ENCODE measurements at regions not wholly inside any gene's neighbourhood (a gene's known extent, or its start where the extent isn't known, plus 50 kb on each side); places are given as distances from the start of the nearest gene placed in this dataset.

DNA sequence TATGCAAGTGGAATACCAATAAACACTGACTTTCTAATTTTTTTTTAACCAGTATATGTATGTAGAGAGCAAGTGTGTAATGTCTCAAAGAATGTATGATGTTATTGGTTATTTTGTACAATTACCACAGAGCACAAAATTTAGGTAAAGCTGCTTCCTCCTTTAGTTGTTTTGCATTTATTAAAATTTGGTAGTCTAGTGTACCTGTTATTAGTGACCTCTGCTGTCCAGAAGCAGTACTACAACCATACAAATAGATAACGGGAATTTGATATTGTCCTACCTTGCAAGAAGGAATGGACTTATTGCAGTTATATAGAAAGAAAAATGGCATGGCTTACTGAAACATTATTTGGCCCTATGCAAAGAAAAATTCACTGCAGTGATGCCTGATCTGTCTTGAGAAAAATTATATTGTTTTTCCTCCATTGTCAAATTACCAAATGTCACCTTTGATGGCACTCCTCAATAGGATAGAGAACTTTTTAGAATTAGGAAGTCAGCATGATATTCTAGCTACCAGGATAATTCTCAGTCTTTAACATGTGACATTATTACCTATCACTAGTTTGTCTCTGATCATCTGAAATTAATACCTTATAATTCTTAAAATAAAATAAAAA lies 153.9 kb upstream of the RMST start:
- ATAC-seq = peak; percentile 49
- ChIA-PET CTCF (interaction anchor here (0.6 to 3.2 kb wide), 10 partner anchors 8 to 731 kb away, joined by 3 to 15 read pairs (median 4); no protein-coding TSS in a partner anchor), POLR2A (no interaction called here)
- intact Hi-C loops (cut with micrococcal nuclease) = loop anchor here (1.0 to 5.0 kb wide), 3 partner anchors 159 to 730 kb away; no protein-coding TSS in a partner anchor
- peak; percentile 84 for TF ChIP-seq CTCF (IDR thresholded peaks at IDR 0.05)
- peaks cover 5% of the 10 kb centered on the region for H3K27me3 Mint-ChIP-seq
- no peak overlapping the region for H3K4me3 Mint-ChIP-seq
- DNase-seq = peak; percentile 1
- H3K9me3 Mint-ChIP-seq = no peaks in the 10 kb centered on the region
- no peak overlapping the region for H3K27ac Mint-ChIP-seq
- no peaks in the 10 kb centered on the region for H3K36me3 Mint-ChIP-seq (ENCODE audit: low read depth)
- no peaks in the 10 kb centered on the region for H3K4me1 Mint-ChIP-seq (ENCODE audit: low read depth)

DNA sequence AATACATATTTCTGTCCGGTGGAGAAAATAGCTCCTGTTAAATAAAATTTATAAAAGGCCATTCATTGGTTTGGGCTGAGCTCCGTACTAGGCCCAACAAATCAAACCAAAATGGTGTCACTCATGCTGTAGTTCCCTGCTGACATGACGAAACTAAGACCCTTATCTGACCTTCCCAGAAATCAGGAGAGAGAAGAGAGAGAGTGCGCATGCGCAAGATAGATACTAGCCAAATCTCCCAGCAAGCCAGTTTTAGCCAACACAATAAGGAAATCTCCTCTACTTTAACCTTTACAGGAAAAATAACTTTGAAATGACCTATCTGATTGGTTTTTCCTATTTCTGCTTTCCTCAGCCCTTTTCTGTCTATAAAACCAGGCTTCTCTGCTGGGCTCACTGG lies 152.7 kb upstream of the RMST start:
- H3K36me3 Mint-ChIP-seq (ENCODE audit: low read depth) = no peaks in the 10 kb centered on the region
- POLR2A ChIA-PET = no interaction called here
- no peak overlapping the region for H3K4me3 Mint-ChIP-seq
- no peak for ATAC-seq
- intact Hi-C loops (cut with micrococcal nuclease) = loop anchor here (2.0 to 5.0 kb wide), 2 partner anchors 323 to 731 kb away; no protein-coding TSS in a partner anchor
- H3K9me3 Mint-ChIP-seq = no peaks in the 10 kb centered on the region
- H3K27me3 Mint-ChIP-seq = peaks cover 7% of the 10 kb centered on the region
- no peak overlapping the region for H3K27ac Mint-ChIP-seq
- no peak for DNase-seq
- CTCF ChIA-PET = interaction anchor here (1.0 to 3.2 kb wide), 5 partner anchors 13 to 732 kb away, joined by 3 to 15 read pairs (median 5); no protein-coding TSS in a partner anchor
- no peak for TF ChIP-seq CTCF (IDR thresholded peaks at IDR 0.05)
- H3K4me1 Mint-ChIP-seq (ENCODE audit: low read depth) = no peaks in the 10 kb centered on the region

DNA sequence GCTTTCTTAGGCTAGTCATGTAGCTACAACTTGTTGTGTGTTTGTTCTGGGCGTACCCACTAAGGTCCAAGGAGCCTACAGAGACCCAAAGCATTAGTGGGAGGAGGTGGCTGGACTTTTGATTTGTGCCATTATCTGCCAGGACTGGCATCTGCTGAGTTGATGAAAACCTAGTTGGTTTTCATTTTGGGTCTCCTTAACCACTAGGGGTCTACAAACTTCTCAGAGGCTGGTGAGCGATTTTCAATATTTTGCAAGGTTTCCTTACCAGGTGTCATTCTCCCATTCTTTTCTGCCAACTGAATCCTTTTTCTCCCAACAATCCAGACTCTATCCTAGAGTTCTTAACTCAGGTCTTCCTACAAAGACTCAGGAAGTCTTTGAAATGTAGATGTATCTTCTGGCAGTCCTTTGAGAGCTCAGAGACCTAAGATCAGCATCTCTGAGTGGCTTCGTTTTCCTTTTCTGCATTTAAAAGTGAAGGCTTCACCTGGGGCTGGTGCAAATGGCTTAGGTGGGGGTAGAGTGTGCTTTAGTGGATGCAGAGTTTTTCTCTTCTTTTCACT lies 150.0 kb upstream of the RMST start:
- CTCF ChIA-PET = interaction anchor here (0.7 kb wide), 1 partner anchor 9 kb away, joined by 3 read pairs; no protein-coding TSS in a partner anchor

GRCh38 chr12:97313471-97314190 lies 149.0 kb upstream of the RMST start:
- DNase-seq = no peak
- Mint-ChIP-seq H3K27me3 (peaks cover 19% of the 10 kb centered on the region), H3K36me3 (ENCODE audit: low read depth) (no peaks in the 10 kb centered on the region), H3K4me1 (ENCODE audit: low read depth) (no peaks in the 10 kb centered on the region), H3K4me3 (no peak overlapping the region), H3K27ac (no peak overlapping the region), H3K9me3 (no peaks in the 10 kb centered on the region)
- ATAC-seq = no peak
- ChIA-PET CTCF (interaction anchor here (0.7 kb wide), 1 partner anchor 10 kb away, joined by 3 read pairs; no protein-coding TSS in a partner anchor), POLR2A (no interaction called here)
- intact Hi-C loops (cut with micrococcal nuclease) = no loop called here
- no peak for TF ChIP-seq CTCF (IDR thresholded peaks at IDR 0.05)

More for the DNA sequence above, 150.0 kb upstream of the RMST start:
- no peak for TF ChIP-seq CTCF (IDR thresholded peaks at IDR 0.05)
- intact Hi-C loops (cut with micrococcal nuclease) = no loop called here
- Mint-ChIP-seq H3K27ac (no peak overlapping the region), H3K4me3 (no peak overlapping the region), H3K9me3 (no peaks in the 10 kb centered on the region), H3K4me1 (ENCODE audit: low read depth) (no peaks in the 10 kb centered on the region), H3K27me3 (peaks cover 19% of the 10 kb centered on the region), H3K36me3 (ENCODE audit: low read depth) (no peaks in the 10 kb centered on the region)
- ATAC-seq (no peak), DNase-seq (no peak)
- POLR2A ChIA-PET = no interaction called here

- DNase-seq (no peak), ATAC-seq (no peak)
- H3K36me3 Mint-ChIP-seq (ENCODE audit: low read depth) = no peaks in the 10 kb centered on the region
- no peak overlapping the region for H3K4me3 Mint-ChIP-seq
- no peak overlapping the region for H3K27ac Mint-ChIP-seq
- no peaks in the 10 kb centered on the region for H3K9me3 Mint-ChIP-seq
- CTCF ChIA-PET = interaction anchor here (1.6 kb wide), 1 partner anchor 8 kb away, joined by 7 read pairs; no protein-coding TSS in a partner anchor
- POLR2A ChIA-PET = no interaction called here
- intact Hi-C loops (cut with micrococcal nuclease) = no loop called here
- peaks cover 16% of the 10 kb centered on the region for H3K27me3 Mint-ChIP-seq
- no peak for TF ChIP-seq CTCF (IDR thresholded peaks at IDR 0.05)
- no peaks in the 10 kb centered on the region for H3K4me1 Mint-ChIP-seq (ENCODE audit: low read depth)
These were observed 146.3 kb upstream of the RMST start for GRCh38 chr12:97316321-97316720.

Measured in activated CD8-positive, alpha-beta T cell treated with anti-CD3 and anti-CD28 coated beads for 36 hours (primary cell).